IMR-90 (cell line): ENCODE measurements at regions not wholly inside any gene's neighbourhood (a gene's known extent, or its start where the extent isn't known, plus 50 kb on each side); places are given as distances from the start of the nearest gene placed in this dataset.

ENCODE experiments used
- ATAC-seq: fragments of 200-7000 bp; cut with Tn5 transposase; 2 replicates; pipeline ENCODE4 v1.9.1; 2020; ENCODE audit warnings: low read depth, mild to moderate bottlenecking, moderate library complexity
- BruUV-seq: library from RNA; stranded (reverse); fragments of 400-500 nt; replicated peaks from 2 replicates; lab custom pipeline; 2021; lab: Mats Ljungman, UMichigan
- CTCF ChIA-PET: fragments of 300-600 bp; formaldehyde crosslinking; extraction: SDS; loops from one replicate; lab custom pipeline; 2021; ENCODE audit warnings: antibody characterized with exemption; lab: Yijun Ruan, JAX
- POLR2A ChIA-PET: fragments of 300-600 bp; sonication (Branson Sonifier 250); formaldehyde crosslinking; loops from one replicate; lab custom pipeline; 2022; ENCODE audit warnings: antibody characterized with exemption; ENCODE audit not compliant: unreplicated experiment; lab: Charles Lee
- DNase-seq: peaks from one replicate; pipeline ENCODE4 v3.0.0; 2013
- H2AFZ ChIP-seq: replicated peaks from 2 replicates; pipeline ENCODE3; 2013; ENCODE audit warnings: low read length, mild to moderate bottlenecking; ENCODE audit not compliant: poor library complexity
- H2AK5ac ChIP-seq: 2 replicates; pipeline ENCODE4 v1.6.1; 2013; ENCODE audit warnings: low read depth, low read length, inconsistent platforms
- H2AK9ac ChIP-seq: replicated peaks from 2 replicates; pipeline ENCODE3; 2013; ENCODE audit warnings: mild to moderate bottlenecking, low read depth, low read length, moderate library complexity; ENCODE audit not compliant: poor library complexity
- H2BK120ac ChIP-seq: 2 replicates; pipeline ENCODE4 v1.6.1; 2013; ENCODE audit warnings: low read depth, low read length, inconsistent platforms
- H2BK15ac ChIP-seq: 3 replicates; pipeline ENCODE4 v1.6.1; 2013; ENCODE audit warnings: low read depth, low read length, inconsistent platforms
- H2BK20ac ChIP-seq: 2 replicates; pipeline ENCODE4 v1.6.1; 2013; ENCODE audit warnings: low read depth, mild to moderate bottlenecking, inconsistent platforms, low read length, moderate library complexity
- H2BK5ac ChIP-seq: 2 replicates; pipeline ENCODE4 v1.6.1; 2013; ENCODE audit warnings: mild to moderate bottlenecking, low read depth, low read length, inconsistent platforms; ENCODE audit not compliant: poor library complexity, severe bottlenecking
- H3K14ac ChIP-seq: replicated peaks from 2 replicates; pipeline ENCODE4 v1.6.1; 2013; ENCODE audit warnings: low read depth, low read length, inconsistent platforms
- H3K18ac ChIP-seq: 2 replicates; pipeline ENCODE4 v1.6.1; 2013; ENCODE audit warnings: low read depth, low read length, control low read depth
- H3K23ac ChIP-seq: 2 replicates; pipeline ENCODE4 v1.6.1; 2013; ENCODE audit warnings: low read depth, low read length, inconsistent platforms
- H3K27ac ChIP-seq: 2 replicates; pipeline ENCODE4 v1.5.1; 2013; ENCODE audit warnings: mild to moderate bottlenecking, control low read depth, low read length; ENCODE audit not compliant: insufficient read depth
- H3K27me3 ChIP-seq: 2 replicates; pipeline ENCODE4 v1.6.1; 2013; ENCODE audit warnings: low read length; ENCODE audit not compliant: control insufficient read depth, insufficient read depth
- H3K36me3 ChIP-seq: 2 replicates; pipeline ENCODE4 v1.6.1; 2013; ENCODE audit warnings: low read length, mixed read lengths; ENCODE audit not compliant: control insufficient read depth, insufficient read depth
- H3K4ac ChIP-seq: 2 replicates; pipeline ENCODE4 v1.6.1; 2013; ENCODE audit warnings: low read depth, low read length, inconsistent platforms
- H3K4me1 ChIP-seq: 2 replicates; pipeline ENCODE4 v1.6.1; 2013; ENCODE audit warnings: low read length, mixed read lengths; ENCODE audit not compliant: control insufficient read depth, insufficient read depth
- H3K4me2 ChIP-seq: 2 replicates; pipeline ENCODE4 v1.6.1; 2013; ENCODE audit warnings: low read depth, mild to moderate bottlenecking, control low read depth, low read length, moderate library complexity
- H3K4me3 ChIP-seq: 2 replicates; pipeline ENCODE4 v1.5.1; 2013; ENCODE audit warnings: low read depth, mild to moderate bottlenecking, control low read depth, low read length, moderate library complexity; ENCODE audit not compliant: insufficient read depth
- H3K56ac ChIP-seq: 2 replicates; pipeline ENCODE4 v1.6.1; 2013; ENCODE audit warnings: low read length, inconsistent platforms; ENCODE audit not compliant: insufficient read depth; ENCODE audit errors: extremely low read depth
- H3K79me1 ChIP-seq, 2 experiments: 2 replicates each; pipeline ENCODE4 v1.6.1; 2013; ENCODE audit warnings: low read length in 2 of 2, inconsistent platforms in 1 of 2, low read depth in 1 of 2
- H3K9ac ChIP-seq: 2 replicates; pipeline ENCODE4 v1.6.1; 2013; ENCODE audit warnings: low read depth, low read length, control low read depth
- H3K9me1 ChIP-seq: 2 replicates; pipeline ENCODE4 v1.6.1; 2013; ENCODE audit warnings: low read length, inconsistent platforms; ENCODE audit not compliant: insufficient read depth
- H3K9me3 ChIP-seq: 2 replicates; pipeline ENCODE4 v1.6.1; 2013; ENCODE audit warnings: low read length; ENCODE audit not compliant: control insufficient read depth, insufficient read depth
- H4K20me1 ChIP-seq: 2 replicates; pipeline ENCODE4 v1.6.1; 2013; ENCODE audit warnings: low read length, inconsistent platforms; ENCODE audit not compliant: insufficient read depth
- H4K5ac ChIP-seq: 2 replicates; pipeline ENCODE4 v1.6.1; 2013; ENCODE audit warnings: mild to moderate bottlenecking, low read depth, low read length, control low read depth
- H4K8ac ChIP-seq, 2 experiments: 2 replicates each; pipeline ENCODE4 v1.6.1; 2013; ENCODE audit warnings: low read depth in 2 of 2, low read length in 2 of 2, control low read depth in 1 of 2, inconsistent platforms in 1 of 2
- H4K91ac ChIP-seq: 2 replicates; pipeline ENCODE4 v1.6.1; 2013; ENCODE audit warnings: low read depth, low read length, inconsistent platforms; ENCODE audit not compliant: insufficient read depth
- CEBPB ChIP-seq: IDR thresholded peaks from 2 replicates; pipeline ENCODE4 v1.6.1; 2012; ENCODE audit warnings: low read depth, low read length, improper control_type of control experiment
- POLR2A ChIP-seq: IDR thresholded peaks from 2 replicates; pipeline ENCODE4 v1.6.1; 2012; ENCODE audit warnings: mild to moderate bottlenecking, low read depth, low read length
- RAD21 ChIP-seq: IDR thresholded peaks from 2 replicates; pipeline ENCODE4 v1.6.1; 2012; ENCODE audit warnings: low read length, improper control_type of control experiment
- WGBS, 2 experiments: methylation state at CpG; one replicate each; pipeline versions ENCODE4 v1.1.5 to v1.1.7; 2013; ENCODE audit warnings: missing lambda C conversion rate in 2 of 2; ENCODE audit not compliant: insufficient read length in 1 of 2; ENCODE audit errors: extremely low coverage in 2 of 2; 5-methylcytosine and 5-hydroxymethylcytosine counted together
- dilution Hi-C: fragments of 300-500 bp; cut with HindIII; formaldehyde crosslinking; loops from one replicate; pipeline ENCODE4 v1.14.3; 2018; ENCODE audit warnings: low sequenced_read_pairs; ENCODE audit not compliant: unreplicated experiment
- in situ Hi-C: fragments of 300-500 bp; cut with MboI; formaldehyde crosslinking; loops from 3 replicates; pipeline ENCODE4 v1.14.3; 2019; ENCODE audit warnings: low sequenced_read_pairs, inconsistent platforms, mixed read lengths
- intact Hi-C: fragments of 100-400 bp; cut with micrococcal nuclease; formaldehyde crosslinking; loops from 2 replicates; pipeline ENCODE4 v1.10.0; 2022
- TF ChIP-seq, protein P1 (sequence below): conservative IDR thresholded peaks from 2 replicates; pipeline ENCODE4 v1.5.1; 2012; ENCODE audit warnings: mild to moderate bottlenecking, low read depth, low read length, improper control_type of control experiment
- TF ChIP-seq, protein P2 (sequence below): fragments of 150-350 bp; IDR thresholded peaks from 2 replicates; pipeline ENCODE4 v1.6.1; 2017; ENCODE audit warnings: mild to moderate bottlenecking, antibody characterized with exemption, low read length, low read depth

DNA sequence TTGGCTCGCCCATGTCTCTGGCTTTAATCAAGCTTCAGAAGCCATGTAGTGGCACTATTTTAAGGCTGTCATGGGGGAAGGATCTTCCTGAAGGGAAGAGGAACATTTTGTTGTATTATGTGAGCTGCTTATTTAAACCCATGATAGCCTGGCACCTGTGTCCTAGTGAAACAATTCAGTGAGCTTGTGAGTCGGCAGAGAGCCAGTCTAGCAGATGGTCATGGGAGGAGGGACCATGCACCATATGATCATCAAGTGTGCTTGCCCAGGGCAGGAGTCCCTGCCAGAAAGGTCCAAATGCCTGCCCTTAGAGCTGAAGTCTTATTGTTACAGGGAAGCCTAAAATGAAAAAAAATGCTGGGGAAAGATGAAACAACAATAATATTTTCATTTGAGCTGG lies 132.9 kb downstream of the PRDM13 start:
- no peak overlapping the region for H4K8ac ChIP-seq
- WGBS, 2 experiments = no CpG with 5 or more reads among the region's 2 CpGs
- ChIA-PET POLR2A (no interaction called here), CTCF (no interaction called here)
- H3K27ac ChIP-seq = no peak overlapping the region
- no peaks in the 10 kb centered on the region for H3K79me1 ChIP-seq
- no peaks in the 10 kb centered on the region for H3K4me1 ChIP-seq
- no peak for TF ChIP-seq CEBPB
- no peak for TF ChIP-seq POLR2A
- TF ChIP-seq, protein P1, sequence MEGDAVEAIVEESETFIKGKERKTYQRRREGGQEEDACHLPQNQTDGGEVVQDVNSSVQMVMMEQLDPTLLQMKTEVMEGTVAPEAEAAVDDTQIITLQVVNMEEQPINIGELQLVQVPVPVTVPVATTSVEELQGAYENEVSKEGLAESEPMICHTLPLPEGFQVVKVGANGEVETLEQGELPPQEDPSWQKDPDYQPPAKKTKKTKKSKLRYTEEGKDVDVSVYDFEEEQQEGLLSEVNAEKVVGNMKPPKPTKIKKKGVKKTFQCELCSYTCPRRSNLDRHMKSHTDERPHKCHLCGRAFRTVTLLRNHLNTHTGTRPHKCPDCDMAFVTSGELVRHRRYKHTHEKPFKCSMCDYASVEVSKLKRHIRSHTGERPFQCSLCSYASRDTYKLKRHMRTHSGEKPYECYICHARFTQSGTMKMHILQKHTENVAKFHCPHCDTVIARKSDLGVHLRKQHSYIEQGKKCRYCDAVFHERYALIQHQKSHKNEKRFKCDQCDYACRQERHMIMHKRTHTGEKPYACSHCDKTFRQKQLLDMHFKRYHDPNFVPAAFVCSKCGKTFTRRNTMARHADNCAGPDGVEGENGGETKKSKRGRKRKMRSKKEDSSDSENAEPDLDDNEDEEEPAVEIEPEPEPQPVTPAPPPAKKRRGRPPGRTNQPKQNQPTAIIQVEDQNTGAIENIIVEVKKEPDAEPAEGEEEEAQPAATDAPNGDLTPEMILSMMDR = no peak
- no peak for TF ChIP-seq RAD21
- TF ChIP-seq, protein P2, sequence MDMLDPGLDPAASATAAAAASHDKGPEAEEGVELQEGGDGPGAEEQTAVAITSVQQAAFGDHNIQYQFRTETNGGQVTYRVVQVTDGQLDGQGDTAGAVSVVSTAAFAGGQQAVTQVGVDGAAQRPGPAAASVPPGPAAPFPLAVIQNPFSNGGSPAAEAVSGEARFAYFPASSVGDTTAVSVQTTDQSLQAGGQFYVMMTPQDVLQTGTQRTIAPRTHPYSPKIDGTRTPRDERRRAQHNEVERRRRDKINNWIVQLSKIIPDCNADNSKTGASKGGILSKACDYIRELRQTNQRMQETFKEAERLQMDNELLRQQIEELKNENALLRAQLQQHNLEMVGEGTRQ = no peak
- intact Hi-C loops (no loop called here), dilution Hi-C loops (no loop called here), in situ Hi-C loops (no loop called here)
- H3K9ac ChIP-seq = no peak overlapping the region
- no peak overlapping the region for H3K4me2 ChIP-seq
- H2AFZ ChIP-seq = no peak overlapping the region
- H2BK15ac ChIP-seq = no peak overlapping the region
- no peak overlapping the region for H3K14ac ChIP-seq
- peaks cover 3% of the 10 kb centered on the region; the same call in 1 of the 2 replicates for H3K27me3 ChIP-seq
- H2BK20ac ChIP-seq = no peak overlapping the region
- DNase-seq (no peak), ATAC-seq (no peak)
- H3K4ac ChIP-seq = no peak overlapping the region
- no peaks in the 10 kb centered on the region for H3K9me3 ChIP-seq
- H4K20me1 ChIP-seq = no peaks in the 10 kb centered on the region
- no peaks in the 10 kb centered on the region for H3K9me1 ChIP-seq
- BruUV-seq = no TSS peak
- no peak overlapping the region for H3K56ac ChIP-seq
- no peak overlapping the region for H3K23ac ChIP-seq
- no peak overlapping the region for H4K91ac ChIP-seq
- no peak overlapping the region for H3K18ac ChIP-seq
- no peak overlapping the region for H2BK120ac ChIP-seq
- H3K4me3 ChIP-seq = no peak overlapping the region
- H3K36me3 ChIP-seq = no peaks in the 10 kb centered on the region
- no peak overlapping the region for H2BK5ac ChIP-seq
- H2AK9ac ChIP-seq = no peak overlapping the region
- no peak overlapping the region for H4K5ac ChIP-seq
- H2AK5ac ChIP-seq = no peak overlapping the region
